ENCODE measurements at regions not wholly inside any gene's neighbourhood (a gene's known extent, or its start where the extent isn't known, plus 50 kb on each side); places are given as distances from the start of the nearest gene placed in this dataset.

DNA sequence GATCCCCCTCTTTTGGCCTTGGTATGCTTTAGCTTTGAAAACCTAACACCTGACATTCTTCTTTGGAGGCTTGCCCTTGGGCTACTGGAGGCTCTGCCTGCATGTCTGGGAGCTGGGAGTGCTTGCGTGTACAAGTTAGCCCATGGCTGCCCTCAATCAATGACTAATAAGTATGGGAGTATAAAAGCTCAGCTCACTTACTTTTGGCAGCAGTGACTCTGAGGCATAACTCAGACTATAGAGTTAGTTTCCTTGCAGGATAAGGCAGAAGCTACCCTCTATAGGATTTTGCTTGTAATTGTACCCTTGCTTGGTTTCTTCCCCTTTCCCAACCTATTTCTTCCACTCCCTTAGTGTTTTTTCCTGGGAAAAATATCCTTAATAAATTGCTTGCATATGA, 247.9 kb downstream of the PPP1R2C start:
- no peak for TF ChIP-seq ATF3 (CRISPR knock-in tag; conservative IDR thresholded peaks at IDR 0.05)
- no peak for TF ChIP-seq CTCF (IDR thresholded peaks at IDR 0.05)
- TF ChIP-seq, protein P1, sequence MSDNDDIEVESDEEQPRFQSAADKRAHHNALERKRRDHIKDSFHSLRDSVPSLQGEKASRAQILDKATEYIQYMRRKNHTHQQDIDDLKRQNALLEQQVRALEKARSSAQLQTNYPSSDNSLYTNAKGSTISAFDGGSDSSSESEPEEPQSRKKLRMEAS (CRISPR knock-in tag; IDR thresholded peaks at IDR 0.05): no peak
- no peak for TF ChIP-seq JUN (CRISPR knock-in tag; IDR thresholded peaks at IDR 0.05)
- TF ChIP-seq, protein P2, sequence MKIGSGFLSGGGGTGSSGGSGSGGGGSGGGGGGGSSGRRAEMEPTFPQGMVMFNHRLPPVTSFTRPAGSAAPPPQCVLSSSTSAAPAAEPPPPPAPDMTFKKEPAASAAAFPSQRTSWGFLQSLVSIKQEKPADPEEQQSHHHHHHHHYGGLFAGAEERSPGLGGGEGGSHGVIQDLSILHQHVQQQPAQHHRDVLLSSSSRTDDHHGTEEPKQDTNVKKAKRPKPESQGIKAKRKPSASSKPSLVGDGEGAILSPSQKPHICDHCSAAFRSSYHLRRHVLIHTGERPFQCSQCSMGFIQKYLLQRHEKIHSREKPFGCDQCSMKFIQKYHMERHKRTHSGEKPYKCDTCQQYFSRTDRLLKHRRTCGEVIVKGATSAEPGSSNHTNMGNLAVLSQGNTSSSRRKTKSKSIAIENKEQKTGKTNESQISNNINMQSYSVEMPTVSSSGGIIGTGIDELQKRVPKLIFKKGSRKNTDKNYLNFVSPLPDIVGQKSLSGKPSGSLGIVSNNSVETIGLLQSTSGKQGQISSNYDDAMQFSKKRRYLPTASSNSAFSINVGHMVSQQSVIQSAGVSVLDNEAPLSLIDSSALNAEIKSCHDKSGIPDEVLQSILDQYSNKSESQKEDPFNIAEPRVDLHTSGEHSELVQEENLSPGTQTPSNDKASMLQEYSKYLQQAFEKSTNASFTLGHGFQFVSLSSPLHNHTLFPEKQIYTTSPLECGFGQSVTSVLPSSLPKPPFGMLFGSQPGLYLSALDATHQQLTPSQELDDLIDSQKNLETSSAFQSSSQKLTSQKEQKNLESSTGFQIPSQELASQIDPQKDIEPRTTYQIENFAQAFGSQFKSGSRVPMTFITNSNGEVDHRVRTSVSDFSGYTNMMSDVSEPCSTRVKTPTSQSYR (CRISPR knock-in tag; IDR thresholded peaks at IDR 0.05): no peak
- TF ChIP-seq PRDM15 (CRISPR knock-in tag; IDR thresholded peaks at IDR 0.05): no peak
- no peak for TF ChIP-seq ZNF416 (CRISPR knock-in tag; IDR thresholded peaks at IDR 0.05)
- TF ChIP-seq CREM (CRISPR knock-in tag; IDR thresholded peaks at IDR 0.05): no peak
- TF ChIP-seq CBFB (CRISPR knock-in tag; IDR thresholded peaks at IDR 0.05; ENCODE audit: low read depth): no peak
- no peak for TF ChIP-seq ARID4B (CRISPR knock-in tag; IDR thresholded peaks at IDR 0.05; ENCODE audit: borderline replicate concordance)
- TF ChIP-seq ELF4 (CRISPR knock-in tag; IDR thresholded peaks at IDR 0.05; ENCODE audit: low read depth): no peak
- TF ChIP-seq RORB (CRISPR knock-in tag; IDR thresholded peaks at IDR 0.05): no peak

Measured in WTC11 (cell line).